Body of pancreas (tissue), 4 donors: ENCODE measurements at regions not wholly inside any gene's neighbourhood (a gene's known extent, or its start where the extent isn't known, plus 50 kb on each side); places are given as distances from the start of the nearest gene placed in this dataset.

Experiments used
- POLR2A ChIP-seq, 3 donors: fragments of 450-650 bp; IDR thresholded peaks; one replicate each; pipeline ENCODE4 v1.6.1; 2016; ENCODE audit warnings: antibody characterized with exemption in 3 of 3, mild to moderate bottlenecking in 2 of 3
- TF ChIP-seq, protein P1 (sequence below), 7 experiments: fragments of 450-650 bp in 4 of 7; fragments of 200-600 bp in 3 of 7; sonication (generic) in 3 of 7; IDR thresholded peaks; one replicate each; pipeline ENCODE4 v1.5.1; 2016 to 2019; ENCODE audit warnings: antibody characterized with exemption in 7 of 7

DNA sequence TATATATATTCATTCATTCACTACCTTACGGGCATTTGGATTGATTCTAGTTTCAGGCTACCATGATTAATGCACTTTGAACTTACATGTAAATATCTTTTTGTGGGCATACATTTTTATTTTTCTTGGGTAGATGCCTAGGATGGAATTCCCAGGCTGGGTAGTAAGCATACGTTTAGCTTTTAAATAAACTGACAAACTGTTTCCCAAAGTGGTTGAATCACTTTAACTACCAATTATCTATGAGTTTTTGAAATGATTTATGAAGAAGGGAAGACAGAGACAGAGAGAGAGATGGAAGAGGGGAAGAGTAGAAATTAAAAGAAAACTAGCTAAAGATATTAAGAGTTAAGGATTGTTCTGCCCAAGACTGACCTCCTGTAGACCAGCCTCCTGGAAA, 612.6 kb downstream of the PSAT1 start:
- TF ChIP-seq, protein P1, sequence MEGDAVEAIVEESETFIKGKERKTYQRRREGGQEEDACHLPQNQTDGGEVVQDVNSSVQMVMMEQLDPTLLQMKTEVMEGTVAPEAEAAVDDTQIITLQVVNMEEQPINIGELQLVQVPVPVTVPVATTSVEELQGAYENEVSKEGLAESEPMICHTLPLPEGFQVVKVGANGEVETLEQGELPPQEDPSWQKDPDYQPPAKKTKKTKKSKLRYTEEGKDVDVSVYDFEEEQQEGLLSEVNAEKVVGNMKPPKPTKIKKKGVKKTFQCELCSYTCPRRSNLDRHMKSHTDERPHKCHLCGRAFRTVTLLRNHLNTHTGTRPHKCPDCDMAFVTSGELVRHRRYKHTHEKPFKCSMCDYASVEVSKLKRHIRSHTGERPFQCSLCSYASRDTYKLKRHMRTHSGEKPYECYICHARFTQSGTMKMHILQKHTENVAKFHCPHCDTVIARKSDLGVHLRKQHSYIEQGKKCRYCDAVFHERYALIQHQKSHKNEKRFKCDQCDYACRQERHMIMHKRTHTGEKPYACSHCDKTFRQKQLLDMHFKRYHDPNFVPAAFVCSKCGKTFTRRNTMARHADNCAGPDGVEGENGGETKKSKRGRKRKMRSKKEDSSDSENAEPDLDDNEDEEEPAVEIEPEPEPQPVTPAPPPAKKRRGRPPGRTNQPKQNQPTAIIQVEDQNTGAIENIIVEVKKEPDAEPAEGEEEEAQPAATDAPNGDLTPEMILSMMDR (IDR thresholded peaks at IDR 0.05) = no peak
- TF ChIP-seq POLR2A (IDR thresholded peaks at IDR 0.05) = no peak
